SK-N-SH treated with all-trans-retinoic acid at 6 μM for 48 hours (cell line): ENCODE measurements at regions not wholly inside any gene's neighbourhood (a gene's known extent, or its start where the extent isn't known, plus 50 kb on each side); places are given as distances from the start of the nearest gene placed in this dataset.
"Not testable (repeated sequence)": the region's sequence is repeated elsewhere in the genome, so short reads cannot be mapped to it uniquely, and the experiment has no call there.

Experiments used
- ATAC-seq: fragments of 200-7000 bp; cut with Tn5 transposase; 3 replicates; pipeline ENCODE4 v1.9.1; 2020; ENCODE audit warnings: mild to moderate bottlenecking, moderate library complexity
- BACH2 ChIP-seq: fragments of 250-450 bp; sonication (Bioruptor Pico); IDR thresholded peaks from 2 replicates; pipeline ENCODE4 v1.9.0; 2021; ENCODE audit warnings: mild to moderate bottlenecking, borderline replicate concordance
- CREB5 ChIP-seq: fragments of 250-450 bp; sonication (Bioruptor Pico); IDR thresholded peaks from 2 replicates; pipeline ENCODE4 v1.5.1; 2020; ENCODE audit warnings: low read depth, mild to moderate bottlenecking, moderate library complexity
- ESRRG ChIP-seq: fragments of 250-450 bp; sonication (Bioruptor Pico); IDR thresholded peaks from 2 replicates; pipeline ENCODE4 v1.6.1; 2021; ENCODE audit warnings: mild to moderate bottlenecking
- GLIS3 ChIP-seq: fragments of 250-450 bp; sonication (Bioruptor Pico); IDR thresholded peaks from 2 replicates; pipeline ENCODE4 v1.5.0; 2020; ENCODE audit warnings: mild to moderate bottlenecking, moderate library complexity
- OSR1 ChIP-seq: fragments of 250-450 bp; sonication (Bioruptor Pico); IDR thresholded peaks from 2 replicates; pipeline ENCODE4 v1.8.0; 2022; ENCODE audit warnings: moderate library complexity, mild to moderate bottlenecking, inconsistent platforms
- PATZ1 ChIP-seq: fragments of 250-450 bp; sonication (Bioruptor Pico); IDR thresholded peaks from 2 replicates; pipeline ENCODE4 v1.8.0; 2020; ENCODE audit warnings: mild to moderate bottlenecking, moderate library complexity, borderline replicate concordance
- POU6F1 ChIP-seq: fragments of 250-450 bp; sonication (Bioruptor Pico); IDR thresholded peaks from 2 replicates; pipeline ENCODE4 v1.8.0; 2021; ENCODE audit warnings: low read depth, mild to moderate bottlenecking, moderate library complexity, borderline replicate concordance
- RARB ChIP-seq: fragments of 250-450 bp; sonication (Bioruptor Pico); IDR thresholded peaks from 2 replicates; pipeline ENCODE4 v1.8.0; 2021; ENCODE audit warnings: mild to moderate bottlenecking, moderate library complexity
- SNAI2 ChIP-seq: fragments of 250-450 bp; sonication (Bioruptor Pico); IDR thresholded peaks from 2 replicates; pipeline ENCODE4 v1.5.0; 2020; ENCODE audit warnings: mild to moderate bottlenecking, moderate library complexity
- TCF4 ChIP-seq: fragments of 250-450 bp; sonication (Bioruptor Pico); IDR thresholded peaks from 2 replicates; pipeline ENCODE4 v1.8.0; 2021; ENCODE audit warnings: mild to moderate bottlenecking, moderate library complexity, borderline replicate concordance
- TSHZ2 ChIP-seq: fragments of 250-450 bp; sonication (Bioruptor Pico); IDR thresholded peaks from 2 replicates; pipeline ENCODE4 v1.5.0; 2020; ENCODE audit warnings: mild to moderate bottlenecking, moderate library complexity
- ZFP3 ChIP-seq: fragments of 250-450 bp; sonication (Bioruptor Pico); IDR thresholded peaks from 2 replicates; pipeline ENCODE4 v1.5.0; 2020; ENCODE audit warnings: mild to moderate bottlenecking, moderate library complexity
- ZFP30 ChIP-seq: fragments of 450-650 bp; formaldehyde crosslinking; IDR thresholded peaks from 2 replicates; pipeline ENCODE4 v1.5.0; 2022; ENCODE audit warnings: mild to moderate bottlenecking, moderate library complexity
- ZNF565 ChIP-seq: fragments of 450-650 bp; formaldehyde crosslinking; conservative IDR thresholded peaks from 2 replicates; pipeline ENCODE4 v1.5.0; 2020; ENCODE audit warnings: low read depth, mild to moderate bottlenecking, moderate library complexity
- ZNF8 ChIP-seq: fragments of 450-650 bp; formaldehyde crosslinking; IDR thresholded peaks from 2 replicates; pipeline ENCODE4 v1.5.0; 2020; ENCODE audit warnings: mild to moderate bottlenecking, moderate library complexity

- ATAC-seq, result no peak
- TF ChIP-seq OSR1 (CRISPR knock-in tag) (no peak), POU6F1 (no peak), ZFP3 (CRISPR knock-in tag) (no peak), PATZ1 (no peak), ZNF8 (CRISPR knock-in tag) (no peak), RARB (CRISPR knock-in tag) (no peak)
These were observed 139.4 kb downstream of the SKIDA1 start for GRCh38 chr10:21385996-21386585.

- ATAC-seq, result no peak
These were observed 139.9 kb downstream of the SKIDA1 start for GRCh38 chr10:21385536-21385935.

GRCh38 chr10:21379143-21379542 is 146.3 kb downstream of the SKIDA1 start:
- TF ChIP-seq TSHZ2 (CRISPR knock-in tag) (no peak), BACH2 (CRISPR knock-in tag) (no peak), ZNF565 (no peak), GLIS3 (no peak), ESRRG (CRISPR knock-in tag) (no peak), PATZ1 (no peak)
- ATAC-seq, result no peak

More at GRCh38 chr10:21385536-21385935, 139.9 kb downstream of the SKIDA1 start:
- TF ChIP-seq SNAI2 (CRISPR knock-in tag) (no peak), POU6F1 (no peak), ZFP3 (CRISPR knock-in tag) (no peak), TSHZ2 (CRISPR knock-in tag) (no peak), CREB5 (CRISPR knock-in tag) (no peak), ZFP30 (CRISPR knock-in tag) (no peak), TCF4 (CRISPR knock-in tag) (no peak), OSR1 (CRISPR knock-in tag) (no peak), GLIS3 (no peak)

GRCh38 chr10:21375274-21375673 is 150.2 kb downstream of the SKIDA1 start:
- not testable (repeated sequence) for ATAC-seq

- not testable (repeated sequence) for ATAC-seq
These were observed 151.6 kb downstream of the SKIDA1 start for GRCh38 chr10:21373881-21374280.
